GM10266 (cell line): ENCODE measurements at regions not wholly inside any gene's neighbourhood (a gene's known extent, or its start where the extent isn't known, plus 50 kb on each side); places are given as distances from the start of the nearest gene placed in this dataset.

Experiments
- DNase-seq: peaks from one replicate; pipeline ENCODE4 v3.0.0; 2012; ENCODE audit errors: extremely low spot score
- CTCF ChIP-seq: IDR thresholded peaks from 2 replicates; pipeline ENCODE4 v1.5.1; 2012; ENCODE audit warnings: mild to moderate bottlenecking, low read depth; ENCODE audit not compliant: control insufficient read depth, insufficient read depth; ENCODE audit errors: missing control alignments

GRCh38 chr18:28771849-28772248 lies 594.9 kb upstream of the CDH2 start:
- no peak for DNase-seq
- no peak for TF ChIP-seq CTCF

GRCh38 chr18:28768791-28769768 lies 592.1 kb upstream of the CDH2 start:
- DNase-seq: no peak
- no peak for TF ChIP-seq CTCF

- no peak for DNase-seq
- TF ChIP-seq CTCF: no peak
These were observed 590.8 kb upstream of the CDH2 start for GRCh38 chr18:28767727-28768211.

- no peak for TF ChIP-seq CTCF
- no peak for DNase-seq
These were observed 590.3 kb upstream of the CDH2 start for GRCh38 chr18:28767201-28767600.

- no peak for DNase-seq
- TF ChIP-seq CTCF: no peak
These were observed 589.8 kb upstream of the CDH2 start for GRCh38 chr18:28766721-28767120.

GRCh38 chr18:28766027-28766426 lies 589.1 kb upstream of the CDH2 start:
- TF ChIP-seq CTCF: no peak
- no peak for DNase-seq

GRCh38 chr18:28760299-28760698 lies 583.4 kb upstream of the CDH2 start:
- TF ChIP-seq CTCF: no peak
- DNase-seq: no peak
